ENCODE measurements at regions not wholly inside any gene's neighbourhood (a gene's known extent, or its start where the extent isn't known, plus 50 kb on each side); places are given as distances from the start of the nearest gene placed in this dataset.

DNA sequence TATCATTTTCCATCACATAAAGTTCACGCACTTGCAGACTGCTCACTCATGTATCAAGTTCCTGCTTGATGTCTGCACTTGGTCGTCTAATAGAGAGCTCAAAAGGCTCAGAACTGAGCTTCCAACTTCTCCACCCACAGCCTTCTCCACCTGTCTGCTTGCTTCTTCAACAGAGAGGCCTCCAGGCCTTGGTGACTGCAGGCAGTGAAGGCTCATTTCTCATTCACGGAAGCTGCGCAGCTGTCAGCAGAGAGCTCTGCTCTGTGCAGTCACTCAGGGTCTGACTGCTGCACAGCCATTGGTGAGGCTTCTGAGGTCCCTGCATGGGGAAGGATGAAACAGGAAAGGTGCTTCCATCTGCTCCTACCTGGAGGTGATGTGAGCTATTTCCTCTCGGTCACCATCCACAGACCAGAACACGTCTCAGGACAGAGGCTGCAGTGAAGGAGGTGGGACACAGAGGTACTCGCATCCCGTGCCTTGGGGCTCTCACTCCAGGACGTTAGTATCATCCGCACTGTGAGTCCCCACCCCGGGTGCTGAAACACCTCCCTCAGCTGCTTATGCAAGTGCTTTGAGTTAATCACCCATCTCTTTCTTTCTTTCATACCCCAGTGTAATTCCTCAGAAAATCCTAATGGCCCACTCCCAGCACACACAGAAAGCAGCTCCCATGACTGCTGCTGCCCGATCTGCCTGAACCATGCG, 126.2 kb downstream of the TMEM18 start (continued):
- no peak for TF ChIP-seq IRF3 (IDR thresholded peaks at IDR 0.05)
- TF ChIP-seq PRDM15 (CRISPR knock-in tag; IDR thresholded peaks at IDR 0.05) = no peak
- TF ChIP-seq POLR2AphosphoS2 (IDR thresholded peaks at IDR 0.05; ENCODE audit: low read depth, low read length) = no peak
- TF ChIP-seq RELA (IDR thresholded peaks at IDR 0.05; ENCODE audit: borderline replicate concordance, partially characterized antibody) = no peak
- no peak for TF ChIP-seq BACH1 (IDR thresholded peaks at IDR 0.05; ENCODE audit: borderline replicate concordance)
- TF ChIP-seq, protein P1, sequence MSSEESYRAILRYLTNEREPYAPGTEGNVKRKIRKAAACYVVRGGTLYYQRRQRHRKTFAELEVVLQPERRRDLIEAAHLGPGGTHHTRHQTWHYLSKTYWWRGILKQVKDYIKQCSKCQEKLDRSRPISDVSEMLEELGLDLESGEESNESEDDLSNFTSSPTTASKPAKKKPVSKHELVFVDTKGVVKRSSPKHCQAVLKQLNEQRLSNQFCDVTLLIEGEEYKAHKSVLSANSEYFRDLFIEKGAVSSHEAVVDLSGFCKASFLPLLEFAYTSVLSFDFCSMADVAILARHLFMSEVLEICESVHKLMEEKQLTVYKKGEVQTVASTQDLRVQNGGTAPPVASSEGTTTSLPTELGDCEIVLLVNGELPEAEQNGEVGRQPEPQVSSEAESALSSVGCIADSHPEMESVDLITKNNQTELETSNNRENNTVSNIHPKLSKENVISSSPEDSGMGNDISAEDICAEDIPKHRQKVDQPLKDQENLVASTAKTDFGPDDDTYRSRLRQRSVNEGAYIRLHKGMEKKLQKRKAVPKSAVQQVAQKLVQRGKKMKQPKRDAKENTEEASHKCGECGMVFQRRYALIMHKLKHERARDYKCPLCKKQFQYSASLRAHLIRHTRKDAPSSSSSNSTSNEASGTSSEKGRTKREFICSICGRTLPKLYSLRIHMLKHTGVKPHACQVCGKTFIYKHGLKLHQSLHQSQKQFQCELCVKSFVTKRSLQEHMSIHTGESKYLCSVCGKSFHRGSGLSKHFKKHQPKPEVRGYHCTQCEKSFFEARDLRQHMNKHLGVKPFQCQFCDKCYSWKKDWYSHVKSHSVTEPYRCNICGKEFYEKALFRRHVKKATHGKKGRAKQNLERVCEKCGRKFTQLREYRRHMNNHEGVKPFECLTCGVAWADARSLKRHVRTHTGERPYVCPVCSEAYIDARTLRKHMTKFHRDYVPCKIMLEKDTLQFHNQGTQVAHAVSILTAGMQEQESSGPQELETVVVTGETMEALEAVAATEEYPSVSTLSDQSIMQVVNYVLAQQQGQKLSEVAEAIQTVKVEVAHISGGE (CRISPR knock-in tag; IDR thresholded peaks at IDR 0.05) = no peak
- no peak for TF ChIP-seq MYB (IDR thresholded peaks at IDR 0.05; ENCODE audit: borderline replicate concordance, low read depth, low read length)
- TF ChIP-seq NFXL1 (IDR thresholded peaks at IDR 0.05; ENCODE audit: borderline replicate concordance) = no peak

Data from GM12878 (cell line).